ENCODE measurements at regions not wholly inside any gene's neighbourhood (a gene's known extent, or its start where the extent isn't known, plus 50 kb on each side); places are given as distances from the start of the nearest gene placed in this dataset. TPM values are rescaled to one million over a fixed set of nuclear protein-coding genes. Genes with fewer than 3 reads are reported as not detected.

DNA sequence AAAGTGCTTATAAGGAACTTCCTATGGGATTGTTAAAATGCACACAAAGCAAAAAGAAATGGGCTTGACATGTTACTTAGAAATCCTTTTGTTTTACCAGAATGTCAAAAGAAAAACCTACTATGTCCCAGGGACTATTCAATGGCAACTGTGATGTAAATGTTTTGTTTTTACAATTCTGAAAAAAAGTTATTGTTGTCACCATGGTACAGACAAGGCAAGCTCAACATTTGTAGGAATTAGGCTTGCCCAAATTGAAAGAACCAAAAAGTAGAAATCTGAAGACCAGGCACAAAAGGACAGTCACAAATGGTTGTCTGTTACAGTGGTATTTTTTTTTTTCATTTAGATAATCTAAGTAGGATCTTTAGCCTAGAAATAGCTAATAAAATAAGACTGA is 638.6 kb downstream of the STPG2 start:
- Histone ChIP-seq H3K4me1 (ENCODE audit: control insufficient read depth, insufficient read depth, low read length) (no peaks in the 10 kb centered on the region), H3K27ac (ENCODE audit: low read depth, low read length) (no peak overlapping the region), H3K4me3 (ENCODE audit: low read depth, low read length) (no peak overlapping the region), H3K36me3 (ENCODE audit: control insufficient read depth, insufficient read depth, low read length) (no peaks in the 10 kb centered on the region), H3K27me3 (ENCODE audit: control insufficient read depth, insufficient read depth, low read length) (no peaks in the 10 kb centered on the region), H3K9me3 (ENCODE audit: control insufficient read depth, insufficient read depth, low read length) (no peaks in the 10 kb centered on the region)
- DNase-seq (ENCODE audit: low read depth in 4 of 6, low spot score in 6 of 6) = no peak

DNA sequence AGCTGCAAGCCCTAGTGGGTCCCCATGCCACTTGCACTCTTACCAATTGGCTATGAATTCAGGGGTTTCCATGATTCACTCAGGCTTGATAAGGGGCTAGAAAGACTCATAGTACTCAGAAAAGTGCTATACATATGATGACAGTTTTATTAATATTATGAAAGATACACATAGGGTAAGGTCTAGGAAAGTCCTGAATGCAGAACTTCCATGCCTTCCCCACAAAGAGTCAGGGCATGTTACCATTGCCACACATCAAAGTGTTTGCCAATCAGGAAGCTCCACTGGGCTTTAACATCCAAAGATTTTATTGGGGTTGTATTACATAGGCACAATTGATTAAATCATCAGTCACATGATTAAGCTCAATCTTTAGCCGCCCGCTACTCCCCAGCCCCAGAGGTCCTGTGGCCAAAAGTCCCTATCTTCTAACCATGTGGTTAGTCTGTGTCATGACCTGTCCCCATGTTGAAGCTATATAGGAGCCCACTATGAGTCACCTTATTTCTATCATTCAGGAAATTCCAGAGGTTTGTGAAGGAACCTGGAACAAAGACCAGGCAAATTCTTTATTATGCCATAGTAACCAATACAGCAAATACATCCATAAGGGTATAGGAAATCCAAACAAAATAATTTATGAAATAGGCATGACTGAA is 635.6 kb downstream of the STPG2 start:
- Histone ChIP-seq H3K9me3 (ENCODE audit: control insufficient read depth, insufficient read depth, low read length) (no peaks in the 10 kb centered on the region), H3K4me1 (ENCODE audit: control insufficient read depth, insufficient read depth, low read length) (no peaks in the 10 kb centered on the region), H3K36me3 (ENCODE audit: control insufficient read depth, insufficient read depth, low read length) (no peaks in the 10 kb centered on the region), H3K27ac (ENCODE audit: low read depth, low read length) (no peak overlapping the region), H3K27me3 (ENCODE audit: control insufficient read depth, insufficient read depth, low read length) (no peaks in the 10 kb centered on the region), H3K4me3 (ENCODE audit: low read depth, low read length) (no peak overlapping the region)
- DNase-seq (ENCODE audit: low read depth in 4 of 6, low spot score in 6 of 6) = no peak
- WGBS (ENCODE audit: insufficient coverage) = no CpG with 5 or more reads among the region's 2 CpGs

Small RNA genes in the stretch of these regions (small RNA-seq; reads per million reads assigned to genes)
- 0.10 reads per million for gene COX7A2P2 (ENCODE audit: low replicate concordance)
- not detected for gene RNU6-34P (ENCODE audit: low replicate concordance)

Data from spinal cord (tissue), 10 donors.